Esophagus squamous epithelium (tissue), 4 donors: ENCODE measurements at regions not wholly inside any gene's neighbourhood (a gene's known extent, or its start where the extent isn't known, plus 50 kb on each side); places are given as distances from the start of the nearest gene placed in this dataset.

ENCODE experiments used
- POLR2A ChIP-seq, 4 donors: fragments of 450-650 bp; IDR thresholded peaks; one replicate each; pipeline ENCODE4 v1.6.1; 2017; ENCODE audit warnings: antibody characterized with exemption in 4 of 4, mild to moderate bottlenecking in 4 of 4, moderate library complexity in 3 of 4
- TF ChIP-seq, protein P1 (sequence below), 6 experiments: fragments of 450-650 bp in 4 of 6; fragments of 200-600 bp in 2 of 6; sonication (generic) in 2 of 6; IDR thresholded peaks; one replicate each; pipeline ENCODE4 v1.5.1; 2016 to 2019; ENCODE audit warnings: antibody characterized with exemption in 6 of 6, mild to moderate bottlenecking in 4 of 6, moderate library complexity in 4 of 6

GRCh38 chr13:22825186-22825585, 355.6 kb upstream of the SGCG start:
- no peak for TF ChIP-seq POLR2A (IDR thresholded peaks at IDR 0.05)
- TF ChIP-seq, protein P1, sequence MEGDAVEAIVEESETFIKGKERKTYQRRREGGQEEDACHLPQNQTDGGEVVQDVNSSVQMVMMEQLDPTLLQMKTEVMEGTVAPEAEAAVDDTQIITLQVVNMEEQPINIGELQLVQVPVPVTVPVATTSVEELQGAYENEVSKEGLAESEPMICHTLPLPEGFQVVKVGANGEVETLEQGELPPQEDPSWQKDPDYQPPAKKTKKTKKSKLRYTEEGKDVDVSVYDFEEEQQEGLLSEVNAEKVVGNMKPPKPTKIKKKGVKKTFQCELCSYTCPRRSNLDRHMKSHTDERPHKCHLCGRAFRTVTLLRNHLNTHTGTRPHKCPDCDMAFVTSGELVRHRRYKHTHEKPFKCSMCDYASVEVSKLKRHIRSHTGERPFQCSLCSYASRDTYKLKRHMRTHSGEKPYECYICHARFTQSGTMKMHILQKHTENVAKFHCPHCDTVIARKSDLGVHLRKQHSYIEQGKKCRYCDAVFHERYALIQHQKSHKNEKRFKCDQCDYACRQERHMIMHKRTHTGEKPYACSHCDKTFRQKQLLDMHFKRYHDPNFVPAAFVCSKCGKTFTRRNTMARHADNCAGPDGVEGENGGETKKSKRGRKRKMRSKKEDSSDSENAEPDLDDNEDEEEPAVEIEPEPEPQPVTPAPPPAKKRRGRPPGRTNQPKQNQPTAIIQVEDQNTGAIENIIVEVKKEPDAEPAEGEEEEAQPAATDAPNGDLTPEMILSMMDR (IDR thresholded peaks at IDR 0.05), result no peak
